Activated naive CD4-positive, alpha-beta T cell treated with anti-CD3 and anti-CD28 coated beads for 36 hours (primary cell): ENCODE measurements at regions not wholly inside any gene's neighbourhood (a gene's known extent, or its start where the extent isn't known, plus 50 kb on each side); places are given as distances from the start of the nearest gene placed in this dataset.

ENCODE experiments used
- CTCF ChIA-PET: fragments of 350-600 bp; sonication (Branson Sonifier 250); formaldehyde crosslinking; loops from one replicate; lab custom pipeline; 2021; ENCODE audit warnings: antibody characterized with exemption; lab: Charles Lee
- DNase-seq: peaks from one replicate; pipeline ENCODE4 v3.0.0-alpha.2; 2020
- H3K27ac Mint-ChIP-seq: one replicate; pipeline ENCODE4 v1.8.0; 2021; ENCODE audit warnings: mild to moderate bottlenecking, mixed read lengths
- H3K27me3 Mint-ChIP-seq: one replicate; pipeline ENCODE4 v1.8.0; 2021; ENCODE audit warnings: low read depth, mixed read lengths
- H3K36me3 Mint-ChIP-seq: one replicate; pipeline ENCODE4 v1.8.0; 2021; ENCODE audit warnings: low read depth, mixed read lengths
- H3K4me1 Mint-ChIP-seq: one replicate; pipeline ENCODE4 v1.8.0; 2021; ENCODE audit warnings: low read depth, mixed read lengths
- H3K4me3 Mint-ChIP-seq: one replicate; pipeline ENCODE4 v1.8.0; 2021; ENCODE audit warnings: mild to moderate bottlenecking, moderate library complexity, mixed read lengths
- H3K9me3 Mint-ChIP-seq: one replicate; pipeline ENCODE4 v1.8.0; 2021; ENCODE audit warnings: mixed read lengths
- intact Hi-C: fragments of 100-400 bp; cut with micrococcal nuclease; formaldehyde crosslinking; loops from one replicate; pipeline ENCODE4 v1.15.1; 2023

DNA sequence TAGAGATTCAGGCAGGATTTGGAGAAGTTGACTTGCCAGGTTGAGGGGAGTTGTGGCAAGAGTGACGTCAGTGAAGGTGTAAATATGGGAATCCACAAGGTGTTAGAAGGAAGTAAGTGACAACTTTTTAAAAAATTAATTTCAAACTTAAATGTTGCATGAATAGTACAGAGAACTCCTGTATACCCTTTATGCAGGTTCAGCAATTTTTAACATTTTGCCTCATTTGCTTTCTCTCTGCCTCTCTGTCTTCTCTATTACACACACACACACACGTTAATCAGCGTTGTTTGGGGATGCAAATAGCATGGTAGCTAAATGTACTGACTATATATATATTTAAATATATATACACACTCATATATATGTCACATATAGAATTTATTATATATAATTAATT, 273.7 kb downstream of the SMARCA1 start:
- Mint-ChIP-seq H3K36me3 (no peaks in the 10 kb centered on the region), H3K27me3 (no peaks in the 10 kb centered on the region), H3K4me3 (no peak overlapping the region), H3K9me3 (peaks cover 6% of the 10 kb centered on the region), H3K4me1 (no peaks in the 10 kb centered on the region), H3K27ac (no peak overlapping the region)
- CTCF ChIA-PET: no interaction called here
- no peak for DNase-seq
- intact Hi-C loops: no loop called here

DNA sequence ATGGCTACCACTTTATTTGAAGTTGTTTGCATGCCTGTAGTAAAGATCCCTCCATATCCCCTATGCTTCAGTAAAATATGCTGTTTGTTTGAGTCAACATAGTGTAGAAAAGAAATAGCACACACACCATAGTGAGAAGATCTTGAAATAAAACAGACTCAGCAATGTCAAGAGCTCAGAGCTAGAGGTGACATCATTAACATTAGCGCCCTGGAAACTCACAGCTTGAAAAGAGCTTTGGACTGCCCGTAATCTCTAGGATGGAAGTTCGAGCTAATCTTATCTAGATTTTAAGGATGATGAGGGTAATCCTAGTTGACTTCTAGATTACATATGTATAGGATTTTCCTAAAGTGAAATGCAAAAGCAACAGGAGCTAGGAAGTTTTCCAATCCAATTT, 275.6 kb downstream of the SMARCA1 start:
- CTCF ChIA-PET: no interaction called here

DNA sequence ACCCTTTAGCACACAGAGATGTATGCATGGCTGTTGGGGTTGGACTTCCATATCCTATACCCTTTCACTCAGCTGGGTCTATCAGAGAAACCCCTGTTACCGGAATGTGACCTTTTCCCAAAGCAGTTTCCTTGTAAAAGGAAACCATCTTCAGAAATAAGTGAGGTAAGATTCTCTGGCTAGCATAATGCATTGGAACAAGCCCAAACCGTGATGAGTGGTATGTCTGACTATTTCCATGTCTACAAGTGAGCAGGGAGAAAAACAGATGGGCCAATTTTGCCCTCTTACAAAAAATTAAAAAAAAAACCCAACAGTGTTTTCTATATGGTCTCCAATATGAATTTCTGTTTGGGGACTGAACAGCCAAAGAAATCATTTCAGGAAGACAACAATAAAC, 283.9 kb downstream of the SMARCA1 start:
- intact Hi-C loops: no loop called here
- Mint-ChIP-seq H3K9me3 (no peaks in the 10 kb centered on the region), H3K27ac (no peak overlapping the region), H3K36me3 (no peaks in the 10 kb centered on the region), H3K4me1 (no peaks in the 10 kb centered on the region), H3K4me3 (no peak overlapping the region), H3K27me3 (no peaks in the 10 kb centered on the region)
- no peak for DNase-seq
- CTCF ChIA-PET: no interaction called here

More for the DNA sequence above, 275.6 kb downstream of the SMARCA1 start:
- Mint-ChIP-seq H3K27me3 (no peaks in the 10 kb centered on the region), H3K36me3 (no peaks in the 10 kb centered on the region), H3K4me1 (no peaks in the 10 kb centered on the region), H3K4me3 (no peak overlapping the region), H3K9me3 (peaks cover 6% of the 10 kb centered on the region), H3K27ac (no peak overlapping the region)
- intact Hi-C loops: no loop called here
- no peak for DNase-seq

DNA sequence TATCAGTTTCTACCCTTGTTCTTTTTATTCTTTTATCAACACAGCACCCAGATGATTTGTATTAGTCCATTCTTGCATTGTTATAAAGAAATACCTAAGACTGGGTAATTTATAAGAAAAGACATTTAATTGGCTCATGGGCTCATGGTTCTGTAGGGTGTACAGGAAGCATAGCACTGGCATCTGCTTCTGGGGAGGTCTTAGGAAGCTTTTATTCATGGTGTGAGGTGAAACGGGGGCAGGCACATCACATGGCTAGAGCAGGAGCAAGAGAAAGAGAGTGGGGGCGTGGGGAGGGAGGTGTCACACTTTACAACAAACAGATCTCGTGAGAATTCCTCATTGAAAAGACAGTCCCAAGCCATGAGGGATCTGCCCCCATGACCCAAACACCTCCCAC, 285.3 kb downstream of the SMARCA1 start:
- Mint-ChIP-seq H3K9me3 (no peaks in the 10 kb centered on the region), H3K4me3 (no peak overlapping the region), H3K4me1 (no peaks in the 10 kb centered on the region), H3K27me3 (no peaks in the 10 kb centered on the region), H3K27ac (no peak overlapping the region), H3K36me3 (no peaks in the 10 kb centered on the region)
- CTCF ChIA-PET: no interaction called here
- no peak for DNase-seq
- intact Hi-C loops: no loop called here

DNA sequence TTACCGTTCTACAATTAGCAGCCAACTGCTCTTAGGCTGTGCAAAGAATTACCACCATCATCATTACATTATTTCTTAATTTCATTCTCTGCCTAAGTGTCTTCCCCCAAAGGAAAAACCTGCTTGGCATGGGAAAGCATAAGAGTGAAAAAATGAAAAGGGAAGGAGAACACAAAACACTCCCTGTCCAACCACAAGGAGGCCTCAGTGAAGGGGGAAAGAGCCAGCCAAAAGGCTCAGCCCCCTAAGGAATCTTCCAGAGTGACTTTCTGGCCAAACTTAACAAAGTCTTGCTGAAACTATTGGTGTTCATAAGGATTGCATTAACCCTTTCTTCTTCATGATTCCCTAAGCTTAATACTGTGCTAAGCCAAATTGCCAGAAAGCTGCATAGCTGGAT, 287.4 kb downstream of the SMARCA1 start:
- DNase-seq: no peak
- CTCF ChIA-PET: interaction anchor here (0.7 kb wide), 1 partner anchor 215 kb away, joined by 4 read pairs; no protein-coding TSS in a partner anchor
- Mint-ChIP-seq H3K4me3 (no peak overlapping the region), H3K9me3 (no peaks in the 10 kb centered on the region), H3K27ac (no peak overlapping the region), H3K4me1 (no peaks in the 10 kb centered on the region), H3K36me3 (no peaks in the 10 kb centered on the region), H3K27me3 (no peaks in the 10 kb centered on the region)
- intact Hi-C loops: no loop called here

DNA sequence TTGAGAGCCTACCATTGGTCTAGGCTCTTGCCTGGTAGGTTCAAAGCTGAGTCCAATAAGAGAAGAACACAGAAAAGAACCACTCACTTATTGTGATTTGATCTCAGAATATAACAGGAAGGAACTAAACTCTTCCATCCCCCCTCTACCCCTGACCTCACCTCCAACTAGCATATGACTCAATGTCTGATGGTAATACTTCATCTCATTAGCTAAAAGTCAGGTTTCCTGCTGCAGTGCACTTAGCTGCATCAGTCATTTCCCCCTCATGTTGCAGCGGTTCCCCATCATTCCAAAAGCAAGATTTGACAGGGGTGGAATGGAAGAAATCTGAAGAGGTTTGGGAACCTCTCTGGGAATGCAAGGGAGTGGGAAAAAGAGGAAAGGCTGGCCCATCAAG, 289.5 kb downstream of the SMARCA1 start:
- Mint-ChIP-seq H3K36me3 (no peaks in the 10 kb centered on the region), H3K4me1 (no peaks in the 10 kb centered on the region)
- CTCF ChIA-PET: no interaction called here

DNA sequence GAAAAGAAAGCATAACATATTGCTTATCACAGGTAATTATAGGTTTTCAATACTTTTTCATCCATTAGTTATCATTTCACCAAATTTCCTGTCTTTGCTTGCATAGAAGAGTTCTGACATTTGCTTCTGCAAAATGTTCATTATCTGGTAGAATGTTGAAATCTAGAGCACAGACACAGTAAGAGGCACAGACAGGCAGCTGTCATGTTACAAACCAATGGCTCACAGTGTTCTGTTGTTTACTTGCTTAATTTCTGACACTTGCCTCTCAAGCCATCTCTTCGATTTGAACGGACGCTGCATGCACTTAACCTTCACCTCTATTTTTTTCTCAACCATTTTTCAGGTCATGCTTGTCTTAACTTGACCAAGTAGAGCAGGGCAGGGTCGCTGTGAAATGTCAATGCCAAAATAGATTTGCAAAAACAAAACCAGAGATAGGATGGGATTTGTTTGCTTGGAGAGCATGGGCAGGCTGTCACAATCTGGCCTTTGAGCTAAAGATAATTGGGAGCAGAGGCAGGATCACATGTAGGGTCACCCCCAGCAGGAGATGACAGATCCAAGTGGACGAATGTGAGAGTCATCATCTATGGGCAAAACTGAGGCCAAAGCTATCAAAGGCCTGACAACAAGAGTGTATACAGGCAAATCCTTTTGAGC, 292.3 kb downstream of the SMARCA1 start:
- CTCF ChIA-PET: no interaction called here
- H3K4me1 Mint-ChIP-seq: no peaks in the 10 kb centered on the region
- no peaks in the 10 kb centered on the region for H3K27me3 Mint-ChIP-seq
- no peak overlapping the region for H3K4me3 Mint-ChIP-seq
- H3K36me3 Mint-ChIP-seq: no peaks in the 10 kb centered on the region
- H3K9me3 Mint-ChIP-seq: no peaks in the 10 kb centered on the region
- intact Hi-C loops: no loop called here
- no peak for DNase-seq
- H3K27ac Mint-ChIP-seq: no peak overlapping the region

More for the DNA sequence above, 289.5 kb downstream of the SMARCA1 start:
- DNase-seq: no peak
- Mint-ChIP-seq H3K27me3 (no peaks in the 10 kb centered on the region), H3K4me3 (no peak overlapping the region), H3K27ac (no peak overlapping the region), H3K9me3 (no peaks in the 10 kb centered on the region)
- intact Hi-C loops: no loop called here

DNA sequence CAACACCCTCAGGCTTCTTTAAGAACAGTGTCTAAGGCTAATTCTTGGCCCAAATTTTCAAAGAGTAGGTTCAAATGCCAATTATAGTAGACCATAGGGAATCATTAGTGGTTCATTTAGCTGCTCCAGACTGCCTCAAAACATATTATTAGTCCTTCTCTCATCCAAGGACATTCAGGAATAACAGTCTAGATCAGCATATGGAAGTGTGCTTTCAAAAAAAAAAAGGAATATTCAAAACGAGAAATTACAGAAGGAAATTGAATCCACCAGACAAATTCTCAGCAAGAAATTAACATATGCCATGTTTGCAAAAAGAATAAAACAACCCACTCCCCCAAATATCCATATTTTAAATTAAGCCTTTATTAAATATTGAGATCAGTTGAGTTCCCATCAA, 293.1 kb downstream of the SMARCA1 start:
- intact Hi-C loops: no loop called here
- H3K4me3 Mint-ChIP-seq: no peak overlapping the region
- H3K27ac Mint-ChIP-seq: no peak overlapping the region
- H3K36me3 Mint-ChIP-seq: no peaks in the 10 kb centered on the region
- H3K9me3 Mint-ChIP-seq: no peaks in the 10 kb centered on the region
- DNase-seq: no peak
- H3K4me1 Mint-ChIP-seq: no peaks in the 10 kb centered on the region
- CTCF ChIA-PET: interaction anchor here (0.5 to 0.6 kb wide), 2 partner anchors 34 to 40 kb away, joined by 3 to 4 read pairs; no protein-coding TSS in a partner anchor
- no peaks in the 10 kb centered on the region for H3K27me3 Mint-ChIP-seq

DNA sequence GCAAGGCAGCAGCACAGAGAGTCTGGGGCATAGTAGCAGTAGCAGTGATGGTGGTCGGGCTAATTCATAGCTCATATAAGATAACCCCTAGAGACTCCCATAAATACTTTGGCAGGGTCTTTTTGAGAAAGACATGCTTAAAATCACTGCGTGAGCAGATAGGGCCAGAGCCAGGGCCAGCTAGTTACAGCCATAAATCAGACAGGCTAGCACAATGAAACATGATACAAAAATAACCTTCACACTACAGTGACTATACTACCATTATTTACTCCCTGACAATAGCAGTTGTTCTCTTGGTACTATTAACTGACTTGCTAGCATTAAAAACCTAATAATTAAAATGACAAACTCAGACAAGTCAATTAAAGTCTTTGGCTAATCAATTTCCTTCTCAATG, 295.9 kb downstream of the SMARCA1 start:
- no peak for DNase-seq
- Mint-ChIP-seq H3K4me3 (no peak overlapping the region), H3K36me3 (no peaks in the 10 kb centered on the region), H3K27ac (no peak overlapping the region), H3K27me3 (no peaks in the 10 kb centered on the region), H3K9me3 (no peaks in the 10 kb centered on the region), H3K4me1 (no peaks in the 10 kb centered on the region)
- intact Hi-C loops: no loop called here
- CTCF ChIA-PET: no interaction called here

DNA sequence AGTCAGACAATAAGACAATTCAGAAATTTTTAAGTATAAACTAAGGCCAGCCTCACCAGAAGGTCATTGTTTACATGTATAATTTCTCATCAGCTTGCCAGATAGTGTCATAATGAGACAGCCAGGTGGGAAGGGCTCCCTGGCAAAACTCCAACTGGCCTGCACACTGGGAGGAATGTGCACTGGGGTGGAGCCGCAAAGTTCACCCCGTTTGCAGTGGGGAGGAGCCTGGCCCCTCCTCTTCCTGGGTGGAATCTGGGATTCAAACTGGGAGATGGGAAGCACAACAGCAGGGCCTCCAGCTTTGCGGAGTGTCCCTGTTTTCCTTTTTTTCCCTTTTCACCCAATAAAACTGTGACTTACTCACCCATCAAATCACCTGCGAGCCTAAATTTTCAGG, 329.9 kb downstream of the SMARCA1 start:
- Mint-ChIP-seq H3K36me3 (no peaks in the 10 kb centered on the region), H3K9me3 (no peaks in the 10 kb centered on the region), H3K4me1 (no peaks in the 10 kb centered on the region), H3K27ac (no peak overlapping the region), H3K27me3 (no peaks in the 10 kb centered on the region), H3K4me3 (no peak overlapping the region)
- DNase-seq: no peak
- CTCF ChIA-PET: no interaction called here
- intact Hi-C loops: no loop called here

DNA sequence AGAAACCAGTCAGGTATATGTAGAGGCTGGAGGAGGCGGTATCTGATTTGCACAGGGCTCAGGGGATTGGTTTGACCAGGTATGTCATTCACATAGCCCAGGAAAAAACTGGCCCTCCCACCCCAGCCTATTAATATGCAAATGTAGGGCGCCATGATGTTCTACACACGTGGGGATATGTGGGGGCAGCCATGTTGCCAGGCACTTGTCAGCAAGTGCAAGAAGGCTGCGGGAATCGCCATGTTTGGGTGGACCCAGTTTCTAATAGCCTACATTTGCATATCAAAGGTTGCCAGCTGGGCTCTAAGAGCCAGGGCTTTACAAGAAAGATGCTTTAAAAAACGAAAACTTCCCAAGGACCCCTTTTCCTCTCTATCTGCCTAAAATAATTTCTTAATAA, 335.1 kb downstream of the SMARCA1 start:
- Mint-ChIP-seq H3K27ac (no peak overlapping the region), H3K36me3 (no peaks in the 10 kb centered on the region)
- intact Hi-C loops: no loop called here

DNA sequence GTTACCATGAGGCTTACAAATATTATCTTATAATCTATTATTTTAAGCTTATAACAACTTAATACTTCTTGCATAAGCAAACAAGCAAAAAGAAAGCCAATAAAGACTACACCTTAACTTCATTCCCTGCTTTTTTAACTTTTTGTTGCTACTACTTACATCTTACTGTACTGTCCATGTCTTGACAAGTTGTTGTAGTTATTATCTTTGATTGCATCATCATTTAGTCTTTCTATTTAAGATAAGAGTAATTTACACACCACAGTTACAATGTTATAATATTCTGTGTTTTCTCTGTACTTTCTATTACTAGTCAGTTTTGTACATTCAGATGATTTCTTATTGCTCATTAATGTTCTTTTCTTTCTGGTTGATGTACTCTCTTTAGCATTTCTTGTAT, 346.6 kb downstream of the SMARCA1 start:
- intact Hi-C loops: no loop called here
- CTCF ChIA-PET: no interaction called here
- Mint-ChIP-seq H3K27ac (no peak overlapping the region), H3K27me3 (no peaks in the 10 kb centered on the region), H3K4me3 (no peak overlapping the region), H3K4me1 (no peaks in the 10 kb centered on the region), H3K36me3 (no peaks in the 10 kb centered on the region), H3K9me3 (peaks cover 9% of the 10 kb centered on the region)
- no peak for DNase-seq

More for the DNA sequence above, 335.1 kb downstream of the SMARCA1 start:
- Mint-ChIP-seq H3K4me3 (no peak overlapping the region), H3K9me3 (no peaks in the 10 kb centered on the region), H3K4me1 (no peaks in the 10 kb centered on the region), H3K27me3 (no peaks in the 10 kb centered on the region)
- no peak for DNase-seq
- CTCF ChIA-PET: no interaction called here

DNA sequence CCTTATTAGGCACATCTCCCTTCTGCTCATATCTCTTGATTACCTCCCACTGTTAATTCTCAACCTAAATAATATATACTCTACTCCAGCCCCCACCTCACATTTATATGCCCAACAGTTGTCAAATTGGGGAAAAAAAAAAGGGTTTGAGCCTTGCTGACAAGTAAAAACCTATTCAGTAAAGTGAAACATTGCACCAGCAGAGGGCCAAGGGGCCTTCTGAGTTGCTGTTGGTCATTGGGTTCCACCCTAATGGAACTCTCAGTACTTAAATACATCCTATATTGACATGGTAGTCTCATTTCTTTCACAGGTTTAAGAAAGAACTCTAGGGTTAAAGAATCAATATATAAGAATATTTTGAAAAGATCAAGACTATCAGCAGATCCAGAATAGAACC, 362.2 kb downstream of the SMARCA1 start:
- no peak for DNase-seq
- no peaks in the 10 kb centered on the region for H3K27me3 Mint-ChIP-seq
- H3K4me1 Mint-ChIP-seq: no peaks in the 10 kb centered on the region
- no peak overlapping the region for H3K4me3 Mint-ChIP-seq
- intact Hi-C loops: no loop called here
- H3K9me3 Mint-ChIP-seq: peaks cover 4% of the 10 kb centered on the region
- H3K27ac Mint-ChIP-seq: no peak overlapping the region
- CTCF ChIA-PET: no interaction called here
- no peaks in the 10 kb centered on the region for H3K36me3 Mint-ChIP-seq
